ENCODE measurements at regions not wholly inside any gene's neighbourhood (a gene's known extent, or its start where the extent isn't known, plus 50 kb on each side); places are given as distances from the start of the nearest gene placed in this dataset.

- no peak for DNase-seq (ENCODE audit: low spot score)
- no peaks in the 10 kb centered on the region for H3K36me3 ChIP-seq
- intact Hi-C loops (cut with DNase I): no loop called here
- no peaks in the 10 kb centered on the region for H3K27me3 ChIP-seq (replicated peaks; ENCODE audit: insufficient read depth)
- no peak overlapping the region for H3K4me3 ChIP-seq
- H3K4me1 ChIP-seq (replicated peaks): no peaks in the 10 kb centered on the region
- H3K9me3 ChIP-seq: no peaks in the 10 kb centered on the region
- H3K27ac ChIP-seq: no peak overlapping the region
- 86% methylated on average over 3 of the region's 3 CpGs for WGBS
- no peak for TF ChIP-seq POLR2AphosphoS5 (IDR thresholded peaks at IDR 0.05)
- TF ChIP-seq CTCF (IDR thresholded peaks at IDR 0.05): no peak
- no peak for TF ChIP-seq POLR2A (IDR thresholded peaks at IDR 0.05)
These were observed 887.5 kb downstream of the DIPK2A start for GRCh38 chr3:144859161-144859560.

- WGBS: 35% methylated on average over 2 of the region's 2 CpGs
- TF ChIP-seq CTCF (IDR thresholded peaks at IDR 0.05): no peak
- no peak for TF ChIP-seq POLR2A (IDR thresholded peaks at IDR 0.05)
- no peak for TF ChIP-seq POLR2AphosphoS5 (IDR thresholded peaks at IDR 0.05)
These were observed 893.0 kb downstream of the DIPK2A start for GRCh38 chr3:144864646-144865045.

GRCh38 chr3:144865948-144866347 lies 894.3 kb downstream of the DIPK2A start:
- no peak for DNase-seq (ENCODE audit: low spot score)
- no peaks in the 10 kb centered on the region for H3K9me3 ChIP-seq
- H3K4me3 ChIP-seq: no peak overlapping the region
- H3K27ac ChIP-seq: no peak overlapping the region
- TF ChIP-seq POLR2AphosphoS5 (IDR thresholded peaks at IDR 0.05): no peak
- no peak for TF ChIP-seq CTCF (IDR thresholded peaks at IDR 0.05)
- no peak for TF ChIP-seq POLR2A (IDR thresholded peaks at IDR 0.05)
- no peaks in the 10 kb centered on the region for H3K27me3 ChIP-seq (replicated peaks; ENCODE audit: insufficient read depth)
- H3K36me3 ChIP-seq: no peaks in the 10 kb centered on the region
- intact Hi-C loops (cut with DNase I): no loop called here
- H3K4me1 ChIP-seq (replicated peaks): no peaks in the 10 kb centered on the region

More at GRCh38 chr3:144864646-144865045, 893.0 kb downstream of the DIPK2A start:
- Histone ChIP-seq H3K4me1 (replicated peaks) (no peaks in the 10 kb centered on the region), H3K9me3 (no peaks in the 10 kb centered on the region), H3K27me3 (replicated peaks; ENCODE audit: insufficient read depth) (no peaks in the 10 kb centered on the region), H3K4me3 (no peak overlapping the region), H3K27ac (no peak overlapping the region), H3K36me3 (no peaks in the 10 kb centered on the region)
- intact Hi-C loops (cut with DNase I): no loop called here
- DNase-seq (ENCODE audit: low spot score): no peak

- intact Hi-C loops (cut with DNase I): no loop called here
- H3K4me1 ChIP-seq (replicated peaks): no peaks in the 10 kb centered on the region
- 54% methylated on average over 2 of the region's 2 CpGs for WGBS
- no peak overlapping the region for H3K27ac ChIP-seq
- no peaks in the 10 kb centered on the region for H3K36me3 ChIP-seq
- no peak overlapping the region for H3K4me3 ChIP-seq
- DNase-seq (ENCODE audit: low spot score): no peak
- H3K27me3 ChIP-seq (replicated peaks; ENCODE audit: insufficient read depth): no peaks in the 10 kb centered on the region
- H3K9me3 ChIP-seq: no peaks in the 10 kb centered on the region
- TF ChIP-seq POLR2AphosphoS5 (IDR thresholded peaks at IDR 0.05) (no peak), POLR2A (IDR thresholded peaks at IDR 0.05) (no peak), CTCF (IDR thresholded peaks at IDR 0.05) (no peak)
These were observed 894.9 kb downstream of the DIPK2A start for GRCh38 chr3:144866476-144866875.

- no peak overlapping the region for H3K4me3 ChIP-seq
- no peak for TF ChIP-seq POLR2AphosphoS5 (IDR thresholded peaks at IDR 0.05)
- no peak for TF ChIP-seq POLR2A (IDR thresholded peaks at IDR 0.05)
- no peak for TF ChIP-seq CTCF (IDR thresholded peaks at IDR 0.05)
- H3K9me3 ChIP-seq: no peaks in the 10 kb centered on the region
- no peaks in the 10 kb centered on the region for H3K27me3 ChIP-seq (replicated peaks; ENCODE audit: insufficient read depth)
- no peak for DNase-seq (ENCODE audit: low spot score)
- H3K27ac ChIP-seq: no peak overlapping the region
- no peaks in the 10 kb centered on the region for H3K4me1 ChIP-seq (replicated peaks)
- intact Hi-C loops (cut with DNase I): no loop called here
- H3K36me3 ChIP-seq: no peaks in the 10 kb centered on the region
These were observed 896.9 kb downstream of the DIPK2A start for GRCh38 chr3:144868506-144868905.
